Fibroblast of mammary gland (primary cell): ENCODE measurements at regions not wholly inside any gene's neighbourhood (a gene's known extent, or its start where the extent isn't known, plus 50 kb on each side); places are given as distances from the start of the nearest gene placed in this dataset.
"Not testable (repeated sequence)": the region's sequence is repeated elsewhere in the genome, so short reads cannot be mapped to it uniquely, and the experiment has no call there.

Experiments
- DNase-seq: peaks from one replicate; pipeline ENCODE4 v3.0.0-alpha.2; 2010; ENCODE audit warnings: low read depth
- H3K4me3 ChIP-seq: 2 replicates; pipeline ENCODE4 v1.5.1; 2011; ENCODE audit warnings: low read depth, mild to moderate bottlenecking, low read length, moderate library complexity; ENCODE audit not compliant: control insufficient read depth
- TF ChIP-seq, protein P1 (sequence below): conservative IDR thresholded peaks from 2 replicates; pipeline ENCODE4 v1.5.1; 2011; ENCODE audit warnings: low read depth, low read length, inconsistent platforms; ENCODE audit not compliant: control insufficient read depth, insufficient read depth

DNA sequence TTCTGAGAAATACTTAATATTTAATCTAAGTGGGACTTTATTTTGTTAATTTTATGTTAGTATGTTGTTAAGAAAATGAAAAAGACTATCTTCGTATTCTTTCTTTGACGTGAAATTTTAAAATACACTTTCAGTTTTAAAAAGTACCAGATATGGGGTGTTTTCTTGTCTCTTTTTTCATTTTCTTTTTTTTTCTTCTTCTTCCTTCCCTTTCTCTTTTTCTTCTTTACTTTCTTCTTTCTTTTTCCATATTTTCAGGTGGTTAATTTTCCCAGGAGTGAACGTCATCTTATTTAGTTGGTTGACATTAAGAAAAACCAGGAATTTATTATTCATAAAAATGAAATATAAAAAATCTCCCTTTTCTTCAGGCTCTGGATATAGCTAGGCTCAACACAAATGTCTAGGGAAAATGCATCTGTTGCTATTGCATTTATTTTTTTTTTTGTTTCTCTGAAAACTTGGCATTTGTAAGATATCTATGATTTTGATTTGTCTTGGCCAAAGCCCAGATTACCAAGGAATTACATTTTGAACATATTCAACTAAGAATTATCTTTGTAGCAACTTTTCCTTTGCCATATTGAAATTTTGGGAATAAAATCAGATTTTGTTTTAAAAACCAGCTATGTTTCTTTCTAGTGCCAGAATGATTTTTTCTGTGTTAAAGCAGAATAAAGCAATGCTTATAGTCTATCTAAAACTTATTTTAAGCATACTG is 241.3 kb upstream of the FOXP2 start:
- no peak for DNase-seq
- H3K4me3 ChIP-seq = no peak overlapping the region
- TF ChIP-seq, protein P1, sequence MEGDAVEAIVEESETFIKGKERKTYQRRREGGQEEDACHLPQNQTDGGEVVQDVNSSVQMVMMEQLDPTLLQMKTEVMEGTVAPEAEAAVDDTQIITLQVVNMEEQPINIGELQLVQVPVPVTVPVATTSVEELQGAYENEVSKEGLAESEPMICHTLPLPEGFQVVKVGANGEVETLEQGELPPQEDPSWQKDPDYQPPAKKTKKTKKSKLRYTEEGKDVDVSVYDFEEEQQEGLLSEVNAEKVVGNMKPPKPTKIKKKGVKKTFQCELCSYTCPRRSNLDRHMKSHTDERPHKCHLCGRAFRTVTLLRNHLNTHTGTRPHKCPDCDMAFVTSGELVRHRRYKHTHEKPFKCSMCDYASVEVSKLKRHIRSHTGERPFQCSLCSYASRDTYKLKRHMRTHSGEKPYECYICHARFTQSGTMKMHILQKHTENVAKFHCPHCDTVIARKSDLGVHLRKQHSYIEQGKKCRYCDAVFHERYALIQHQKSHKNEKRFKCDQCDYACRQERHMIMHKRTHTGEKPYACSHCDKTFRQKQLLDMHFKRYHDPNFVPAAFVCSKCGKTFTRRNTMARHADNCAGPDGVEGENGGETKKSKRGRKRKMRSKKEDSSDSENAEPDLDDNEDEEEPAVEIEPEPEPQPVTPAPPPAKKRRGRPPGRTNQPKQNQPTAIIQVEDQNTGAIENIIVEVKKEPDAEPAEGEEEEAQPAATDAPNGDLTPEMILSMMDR = no peak

DNA sequence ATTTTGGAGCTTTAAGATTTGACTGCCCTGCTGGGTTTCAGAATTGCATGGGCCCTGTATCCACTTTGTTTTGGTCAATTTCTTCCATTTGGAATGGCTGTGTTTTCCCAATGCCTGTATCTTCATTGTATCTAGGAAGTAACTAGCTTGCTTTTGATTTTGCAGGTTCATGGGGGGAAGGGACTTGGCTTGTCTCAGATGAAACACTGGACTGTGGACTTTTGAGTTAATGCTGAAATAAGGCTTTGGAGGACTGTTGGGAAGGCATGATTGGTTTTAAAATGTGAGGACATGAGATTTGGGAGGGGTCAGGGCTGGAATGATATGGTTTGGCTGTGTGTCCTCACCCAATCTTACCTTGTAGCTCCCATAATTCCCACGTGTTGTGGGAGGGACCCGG is 245.2 kb upstream of the FOXP2 start:
- not testable (repeated sequence) for H3K4me3 ChIP-seq, DNase-seq

DNA sequence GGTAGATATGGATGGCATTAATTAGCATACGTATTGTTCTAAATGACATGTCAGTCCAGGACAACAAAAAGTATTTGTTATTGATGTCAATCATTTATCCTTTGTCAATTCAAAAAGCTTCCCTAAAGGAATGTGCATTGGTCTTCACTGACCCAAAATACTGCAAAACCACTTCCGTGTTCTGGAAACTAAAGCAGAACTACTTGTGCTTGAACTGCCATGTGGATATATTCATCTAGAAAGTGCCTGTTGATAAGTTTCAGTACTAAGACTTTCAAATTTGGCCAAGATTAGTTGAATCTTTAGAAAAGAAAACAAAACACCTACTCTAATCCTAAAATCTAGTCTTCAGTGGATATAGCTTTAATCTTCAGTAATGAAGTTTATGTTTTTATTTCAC is 242.1 kb upstream of the PPP1R3A start:
- no peak overlapping the region for H3K4me3 ChIP-seq
- TF ChIP-seq, protein P1 = no peak
- no peak for DNase-seq

DNA sequence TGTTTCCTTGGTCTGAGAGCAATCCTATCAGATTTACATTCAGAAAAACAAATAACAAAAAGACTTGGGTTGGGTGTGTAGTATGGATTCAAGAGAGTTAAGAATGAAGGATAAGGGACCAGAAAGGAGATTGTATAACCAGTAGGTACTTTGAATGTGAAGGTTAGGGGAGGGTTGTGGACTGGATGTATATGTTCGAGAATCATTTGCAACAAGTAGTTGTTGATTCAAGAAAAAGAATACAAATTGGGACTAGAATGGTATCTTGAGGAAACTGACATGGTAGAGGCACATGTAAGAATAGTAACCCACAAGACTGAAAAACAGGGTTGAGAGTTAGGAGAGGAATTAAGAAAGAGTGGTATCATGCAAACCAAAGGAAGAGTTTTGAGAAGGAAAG is 240.0 kb upstream of the PPP1R3A start:
- TF ChIP-seq, protein P1 = no peak
- no peak for DNase-seq
- H3K4me3 ChIP-seq = no peak overlapping the region

DNA sequence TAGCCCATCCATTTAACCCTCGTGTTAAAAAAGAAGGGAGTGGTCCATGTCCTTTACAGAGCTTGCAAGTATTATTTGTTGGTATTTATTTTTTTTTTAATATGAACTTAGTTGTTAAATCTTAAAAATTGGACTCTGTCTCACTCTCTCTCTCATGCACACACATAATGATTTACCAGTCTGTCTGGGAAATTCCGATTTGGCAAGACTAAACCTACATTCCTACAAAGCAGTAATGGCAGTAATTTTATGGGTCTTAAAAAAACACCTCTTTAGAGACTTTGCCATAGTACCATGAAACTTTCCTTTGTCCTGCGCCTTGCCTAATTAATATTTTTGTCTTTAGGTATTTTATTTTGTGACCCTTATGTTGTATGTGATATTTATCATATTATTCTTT is 239.5 kb upstream of the PPP1R3A start:
- DNase-seq = no peak
- no peak overlapping the region for H3K4me3 ChIP-seq
- TF ChIP-seq, protein P1 = no peak

DNA sequence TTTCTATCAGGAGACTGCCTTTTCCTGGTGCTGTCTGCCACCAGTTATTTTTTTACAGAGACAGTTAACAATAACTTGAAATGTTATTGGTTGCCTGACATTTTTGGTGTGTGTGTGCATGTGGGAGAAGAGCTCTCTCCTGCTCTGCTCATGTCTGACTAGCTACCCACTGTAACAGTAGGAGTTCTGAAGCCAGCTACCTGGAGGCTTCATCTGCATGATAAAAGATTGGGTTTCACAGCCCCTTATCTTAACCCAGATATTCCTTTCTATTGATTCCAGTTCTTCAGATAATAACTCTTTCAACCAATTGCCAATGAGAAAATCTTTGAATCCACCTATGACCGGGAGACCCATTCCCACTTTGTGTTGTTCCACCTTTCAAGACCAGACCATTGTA is 237.4 kb upstream of the PPP1R3A start:
- TF ChIP-seq, protein P1 = no peak

DNA sequence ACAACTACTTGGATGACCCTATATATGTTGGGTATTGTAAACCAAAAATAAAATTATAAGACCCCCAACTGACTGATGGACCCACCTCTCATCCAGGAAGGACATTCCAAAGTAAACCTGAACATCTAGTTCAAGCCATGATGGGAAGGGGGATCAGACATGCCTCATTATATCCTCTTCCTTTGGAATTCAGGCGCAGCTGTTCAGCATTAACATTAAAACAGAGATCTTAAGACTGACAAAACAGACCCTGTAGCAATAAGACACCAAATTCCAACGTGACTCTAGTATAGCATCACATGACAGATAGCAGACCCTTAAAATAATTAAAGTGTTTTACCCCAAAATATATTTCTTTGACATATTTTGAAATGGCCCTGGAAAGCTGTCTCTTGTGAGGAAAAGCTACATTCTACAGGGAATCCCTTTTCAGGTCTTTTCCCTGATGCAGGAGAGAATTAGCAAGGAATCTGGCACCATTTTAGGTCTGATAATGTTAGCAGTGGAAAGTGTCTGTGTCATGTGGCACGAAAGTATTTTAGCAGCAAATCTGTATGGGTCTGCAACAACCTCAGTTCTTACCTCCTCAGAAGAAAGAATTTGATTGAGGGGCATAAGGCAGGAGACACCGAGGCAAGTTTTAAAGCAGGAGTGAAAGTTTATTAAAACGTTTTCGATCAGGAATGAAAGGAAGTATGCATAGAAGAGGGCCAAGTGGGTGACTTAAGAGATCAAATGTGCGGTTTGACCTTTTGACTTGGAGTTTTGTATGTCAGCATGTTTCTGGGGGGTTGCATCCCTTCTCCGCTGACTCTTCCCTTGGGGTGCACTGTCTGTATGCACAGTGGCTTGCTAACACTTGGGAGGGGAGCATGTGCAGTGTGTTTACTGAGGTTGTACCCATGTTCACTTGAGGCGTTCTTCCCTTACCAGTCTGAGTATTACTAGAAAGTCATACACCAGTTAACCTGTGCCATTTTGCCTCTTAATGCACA is 236.6 kb upstream of the PPP1R3A start:
- H3K4me3 ChIP-seq = no peak overlapping the region
- TF ChIP-seq, protein P1 = no peak
- peak; percentile 11 for DNase-seq

More for the DNA sequence above, 237.4 kb upstream of the PPP1R3A start:
- H3K4me3 ChIP-seq = no peak overlapping the region
- no peak for DNase-seq
